ENCODE measurements at regions not wholly inside any gene's neighbourhood (a gene's known extent, or its start where the extent isn't known, plus 50 kb on each side); places are given as distances from the start of the nearest gene placed in this dataset.
A peak's percentile ranks its signal among the peaks of the same experiment; 100 is the strongest.

DNA sequence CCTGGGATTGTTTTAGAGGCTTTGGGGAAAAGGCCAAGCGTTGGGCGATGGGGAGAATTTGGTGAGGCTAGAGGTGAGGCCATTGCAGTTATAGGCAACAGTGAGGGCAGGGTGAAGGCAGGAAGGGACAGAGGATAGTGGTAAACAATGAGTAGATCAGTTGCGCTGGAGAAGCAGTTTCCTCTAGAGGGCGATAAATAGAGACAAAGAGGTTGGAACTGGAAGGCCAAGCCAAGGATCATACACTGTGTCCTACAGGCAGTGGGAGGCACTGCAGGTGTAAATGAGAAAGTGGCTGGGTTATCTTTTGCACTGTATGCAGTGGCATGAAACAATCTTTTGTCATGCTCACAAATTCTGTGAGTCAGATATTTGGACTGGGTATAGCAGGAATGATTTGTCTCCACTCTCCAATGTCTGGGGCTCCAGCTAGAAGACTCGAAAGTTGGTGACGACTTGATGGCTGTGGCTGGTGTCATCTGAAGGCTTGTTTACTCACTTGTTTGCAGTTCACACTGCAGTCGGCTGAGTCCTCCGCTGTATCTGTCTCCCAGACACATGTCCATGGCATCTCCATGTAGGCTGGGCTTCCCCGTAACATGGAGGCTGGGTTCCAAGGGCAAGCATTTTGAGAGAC, 82.1 kb downstream of the TNP1 start (continued):
- peak; percentile 92 to 97 for TF ChIP-seq CTCF (conservative IDR thresholded peaks at IDR 0.05; ENCODE audit: low read depth in 2 of 2)
- TF ChIP-seq CREB1 (CRISPR knock-in tag; IDR thresholded peaks at IDR 0.05; ENCODE audit: low read depth) = 0 out of 2 replicates have a peak, but pooled peaks have one; percentile 34
- TF ChIP-seq EZH2 (IDR thresholded peaks at IDR 0.05; ENCODE audit: low read depth, unreplicated experiment) = no peak

GRCh38 chr2:216776066-216776850, 80.9 kb upstream of the IGFBP5 start:
- H4K20me1 ChIP-seq (replicated peaks; ENCODE audit: insufficient read depth) = no peaks in the 10 kb centered on the region
- H3K4me1 Mint-ChIP-seq = peaks cover 13% of the 10 kb centered on the region; the same call in 2 of the 3 replicates
- H3K9me2 ChIP-seq (ENCODE audit: insufficient read depth) = peaks cover 6% of the 10 kb centered on the region; the same call in 1 of the 2 replicates
- H3K4me2 ChIP-seq = no peak overlapping the region; the same call in 1 of the 2 replicates
- H2AFZ ChIP-seq = peak overlapping the region; percentile 32; the same call in 1 of the 2 replicates
- no peak overlapping the region for H3K4me3 Mint-ChIP-seq
- no peak overlapping the region for H3K27ac ChIP-seq (ENCODE audit: low read depth)
- H3K9me3 Mint-ChIP-seq = peaks cover 2% of the 10 kb centered on the region; the same call in 1 of the 3 replicates
- no peaks in the 10 kb centered on the region for H3K27me3 ChIP-seq (ENCODE audit: insufficient read depth)
- TF ChIP-seq, protein P1, sequence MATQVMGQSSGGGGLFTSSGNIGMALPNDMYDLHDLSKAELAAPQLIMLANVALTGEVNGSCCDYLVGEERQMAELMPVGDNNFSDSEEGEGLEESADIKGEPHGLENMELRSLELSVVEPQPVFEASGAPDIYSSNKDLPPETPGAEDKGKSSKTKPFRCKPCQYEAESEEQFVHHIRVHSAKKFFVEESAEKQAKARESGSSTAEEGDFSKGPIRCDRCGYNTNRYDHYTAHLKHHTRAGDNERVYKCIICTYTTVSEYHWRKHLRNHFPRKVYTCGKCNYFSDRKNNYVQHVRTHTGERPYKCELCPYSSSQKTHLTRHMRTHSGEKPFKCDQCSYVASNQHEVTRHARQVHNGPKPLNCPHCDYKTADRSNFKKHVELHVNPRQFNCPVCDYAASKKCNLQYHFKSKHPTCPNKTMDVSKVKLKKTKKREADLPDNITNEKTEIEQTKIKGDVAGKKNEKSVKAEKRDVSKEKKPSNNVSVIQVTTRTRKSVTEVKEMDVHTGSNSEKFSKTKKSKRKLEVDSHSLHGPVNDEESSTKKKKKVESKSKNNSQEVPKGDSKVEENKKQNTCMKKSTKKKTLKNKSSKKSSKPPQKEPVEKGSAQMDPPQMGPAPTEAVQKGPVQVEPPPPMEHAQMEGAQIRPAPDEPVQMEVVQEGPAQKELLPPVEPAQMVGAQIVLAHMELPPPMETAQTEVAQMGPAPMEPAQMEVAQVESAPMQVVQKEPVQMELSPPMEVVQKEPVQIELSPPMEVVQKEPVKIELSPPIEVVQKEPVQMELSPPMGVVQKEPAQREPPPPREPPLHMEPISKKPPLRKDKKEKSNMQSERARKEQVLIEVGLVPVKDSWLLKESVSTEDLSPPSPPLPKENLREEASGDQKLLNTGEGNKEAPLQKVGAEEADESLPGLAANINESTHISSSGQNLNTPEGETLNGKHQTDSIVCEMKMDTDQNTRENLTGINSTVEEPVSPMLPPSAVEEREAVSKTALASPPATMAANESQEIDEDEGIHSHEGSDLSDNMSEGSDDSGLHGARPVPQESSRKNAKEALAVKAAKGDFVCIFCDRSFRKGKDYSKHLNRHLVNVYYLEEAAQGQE (IDR thresholded peaks at IDR 0.05; ENCODE audit: unreplicated experiment) = no peak
- TF ChIP-seq, protein P2, sequence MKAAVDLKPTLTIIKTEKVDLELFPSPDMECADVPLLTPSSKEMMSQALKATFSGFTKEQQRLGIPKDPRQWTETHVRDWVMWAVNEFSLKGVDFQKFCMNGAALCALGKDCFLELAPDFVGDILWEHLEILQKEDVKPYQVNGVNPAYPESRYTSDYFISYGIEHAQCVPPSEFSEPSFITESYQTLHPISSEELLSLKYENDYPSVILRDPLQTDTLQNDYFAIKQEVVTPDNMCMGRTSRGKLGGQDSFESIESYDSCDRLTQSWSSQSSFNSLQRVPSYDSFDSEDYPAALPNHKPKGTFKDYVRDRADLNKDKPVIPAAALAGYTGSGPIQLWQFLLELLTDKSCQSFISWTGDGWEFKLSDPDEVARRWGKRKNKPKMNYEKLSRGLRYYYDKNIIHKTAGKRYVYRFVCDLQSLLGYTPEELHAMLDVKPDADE (IDR thresholded peaks at IDR 0.05) = no peak
- no peak for TF ChIP-seq EZH2 (IDR thresholded peaks at IDR 0.05; ENCODE audit: low read depth, unreplicated experiment)
- TF ChIP-seq EZH2phosphoT487 (IDR thresholded peaks at IDR 0.05; ENCODE audit: unreplicated experiment) = no peak
- TF ChIP-seq CTCF (conservative IDR thresholded peaks at IDR 0.05; ENCODE audit: low read depth in 2 of 2) = no peak
- TF ChIP-seq ZNF114 (CRISPR knock-in tag; IDR thresholded peaks at IDR 0.05) = no peak
- no peak for TF ChIP-seq NANOG (IDR thresholded peaks at IDR 0.05; ENCODE audit: borderline replicate concordance)
- H3K36me3 ChIP-seq (ENCODE audit: insufficient read depth) = no peaks in the 10 kb centered on the region
- peaks cover 6% of the 10 kb centered on the region for H3K27me3 Mint-ChIP-seq (ENCODE audit: insufficient read depth, low read depth, poor library complexity)
- H3K36me3 Mint-ChIP-seq (ENCODE audit: low read depth) = peaks cover 3% of the 10 kb centered on the region; the same call in 1 of the 3 replicates
- DNase-seq (ENCODE audit: low spot score) (no peak), ATAC-seq (no peak)
- no peak overlapping the region for H3K4me3 ChIP-seq
- H3F3A ChIP-seq (replicated peaks; ENCODE audit: low read depth) = no peaks in the 10 kb centered on the region
- peaks cover 8% of the 10 kb centered on the region for H3K4me1 ChIP-seq (ENCODE audit: insufficient read depth)
- no peaks in the 10 kb centered on the region for H3K79me2 ChIP-seq (replicated peaks; ENCODE audit: insufficient read depth)
- H3K27ac Mint-ChIP-seq = no peak overlapping the region

All from GM23338 (cell line).